ENCODE measurements at regions not wholly inside any gene's neighbourhood (a gene's known extent, or its start where the extent isn't known, plus 50 kb on each side); places are given as distances from the start of the nearest gene placed in this dataset.
A peak's percentile ranks its signal among the peaks of the same experiment; 100 is the strongest.

DNA sequence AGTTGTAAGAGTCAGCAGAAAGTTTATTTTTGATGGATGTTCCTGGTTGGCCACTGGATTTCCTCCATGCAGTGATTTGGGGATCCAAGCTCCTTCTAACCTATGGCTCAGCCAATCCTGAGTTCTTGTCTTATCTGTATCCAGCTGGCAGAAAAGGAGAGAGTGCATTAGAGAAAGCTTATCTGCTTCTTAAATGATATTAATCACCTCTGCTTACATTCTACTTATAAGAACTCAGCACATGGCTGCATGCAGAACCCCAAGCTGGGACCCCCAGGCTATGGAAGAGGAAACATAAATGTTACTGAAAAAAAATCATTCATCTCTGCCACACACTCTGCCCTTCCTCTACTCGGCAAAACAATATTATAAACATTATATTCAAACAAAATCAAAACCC lies 739.8 kb upstream of the AUTS2 start:
- no peak overlapping the region for H3K27ac ChIP-seq (ENCODE audit: low read depth, low read length)

DNA sequence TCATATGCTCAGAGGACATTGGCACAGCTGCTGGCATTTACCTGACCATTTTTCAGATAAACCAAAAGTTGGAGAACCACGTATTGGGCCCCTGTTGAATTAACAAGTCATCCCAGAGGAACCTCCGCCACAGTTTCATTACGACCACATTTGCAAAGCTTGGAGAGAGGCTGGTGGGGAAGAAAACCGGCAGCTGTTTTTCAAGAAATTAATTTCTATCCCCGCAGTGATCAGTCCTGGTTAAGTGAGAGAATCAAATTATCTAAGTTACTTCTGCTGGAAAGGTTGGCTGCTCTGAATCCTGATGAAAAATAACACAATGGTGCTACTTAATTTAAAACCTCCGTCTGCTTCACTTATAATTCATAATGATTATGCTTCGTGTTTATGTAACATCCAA lies 737.1 kb upstream of the AUTS2 start:
- Histone ChIP-seq H3K23ac (ENCODE audit: low read length) (no peak overlapping the region), H3K79me1 (ENCODE audit: low read length) (no peaks in the 10 kb centered on the region), H2AK5ac (ENCODE audit: low read length) (no peak overlapping the region), H3K4me1 (ENCODE audit: control insufficient read depth, low read depth, low read length) (no peaks in the 10 kb centered on the region), H3K36me3 (ENCODE audit: control insufficient read depth, insufficient read depth, low read length) (no peaks in the 10 kb centered on the region), H3K4ac (ENCODE audit: low read depth, low read length) (no peak overlapping the region), H3K4me2 (ENCODE audit: low read length) (no peak overlapping the region), H3K18ac (ENCODE audit: low read length) (no peak overlapping the region), H3K27ac (ENCODE audit: low read depth, low read length) (no peak overlapping the region), H3K4me3 (ENCODE audit: low read length) (no peak overlapping the region), H2BK15ac (replicated peaks; ENCODE audit: low read depth) (no peak overlapping the region), H2BK120ac (ENCODE audit: low read depth, low read length) (no peak overlapping the region), H3K27me3 (ENCODE audit: insufficient read depth, low read length, poor library complexity) (no peaks in the 10 kb centered on the region), H4K8ac (ENCODE audit: low read depth, low read length) (no peak overlapping the region), H3K56ac (ENCODE audit: low read length) (no peak overlapping the region), H3K9ac (ENCODE audit: low read length) (no peak overlapping the region), H2BK5ac (ENCODE audit: low read length) (no peak overlapping the region), H3K79me2 (ENCODE audit: control insufficient read depth, insufficient read depth, low read length) (no peaks in the 10 kb centered on the region), H4K5ac (ENCODE audit: low read length) (no peak overlapping the region)
- WGBS (ENCODE audit: extremely low coverage, insufficient coverage, low lambda C conversion rate): no CpG with 5 or more reads among the region's 7 CpGs
- no peak for DNase-seq

More for the DNA sequence above, 739.8 kb upstream of the AUTS2 start:
- Histone ChIP-seq H3K23ac (ENCODE audit: low read length) (no peak overlapping the region), H3K79me2 (ENCODE audit: control insufficient read depth, insufficient read depth, low read length) (no peaks in the 10 kb centered on the region), H2BK15ac (replicated peaks; ENCODE audit: low read depth) (no peak overlapping the region), H3K4me2 (ENCODE audit: low read length) (no peak overlapping the region), H2AK5ac (ENCODE audit: low read length) (no peak overlapping the region), H3K36me3 (ENCODE audit: control insufficient read depth, insufficient read depth, low read length) (no peaks in the 10 kb centered on the region), H3K79me1 (ENCODE audit: low read length) (no peaks in the 10 kb centered on the region), H3K4me3 (ENCODE audit: low read length) (no peak overlapping the region), H3K4me1 (ENCODE audit: control insufficient read depth, low read depth, low read length) (no peaks in the 10 kb centered on the region), H3K9ac (ENCODE audit: low read length) (no peak overlapping the region), H3K56ac (ENCODE audit: low read length) (no peak overlapping the region), H3K4ac (ENCODE audit: low read depth, low read length) (no peak overlapping the region), H3K18ac (ENCODE audit: low read length) (no peak overlapping the region), H2BK5ac (ENCODE audit: low read length) (no peak overlapping the region), H2BK120ac (ENCODE audit: low read depth, low read length) (no peak overlapping the region), H4K5ac (ENCODE audit: low read length) (no peak overlapping the region), H4K8ac (ENCODE audit: low read depth, low read length) (no peak overlapping the region), H3K27me3 (ENCODE audit: insufficient read depth, low read length, poor library complexity) (no peaks in the 10 kb centered on the region)
- 100% methylated on average over 1 of the region's 1 CpG for WGBS (ENCODE audit: extremely low coverage, insufficient coverage, low lambda C conversion rate)
- DNase-seq: no peak

DNA sequence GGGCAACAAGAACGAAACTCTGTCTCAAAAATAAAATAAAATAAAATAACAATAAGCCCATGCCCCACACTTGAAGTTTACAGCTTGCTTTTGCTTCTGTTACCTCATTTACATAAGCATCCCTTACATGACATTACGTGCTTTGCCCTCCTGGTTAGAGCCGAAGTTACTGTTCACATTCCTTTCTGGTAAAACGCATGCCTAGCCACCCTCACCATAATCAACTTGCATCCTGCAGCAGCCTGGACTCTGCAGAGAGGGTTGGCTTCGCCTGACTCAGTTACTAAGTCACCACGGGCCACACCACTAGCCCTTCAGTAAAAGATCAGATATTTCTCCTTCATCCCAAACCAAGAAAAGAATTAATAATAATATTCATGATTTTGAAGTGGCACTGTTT lies 736.0 kb upstream of the AUTS2 start:
- Histone ChIP-seq H3K27ac (ENCODE audit: low read depth, low read length) (no peak overlapping the region), H4K5ac (ENCODE audit: low read length) (no peak overlapping the region), H2BK5ac (ENCODE audit: low read length) (no peak overlapping the region), H4K8ac (ENCODE audit: low read depth, low read length) (no peak overlapping the region), H3K9ac (ENCODE audit: low read length) (no peak overlapping the region), H2AK5ac (ENCODE audit: low read length) (no peak overlapping the region), H2BK15ac (replicated peaks; ENCODE audit: low read depth) (no peak overlapping the region), H3K79me1 (ENCODE audit: low read length) (no peaks in the 10 kb centered on the region), H3K4me3 (ENCODE audit: low read length) (no peak overlapping the region), H3K4ac (ENCODE audit: low read depth, low read length) (no peak overlapping the region), H3K4me1 (ENCODE audit: control insufficient read depth, low read depth, low read length) (no peaks in the 10 kb centered on the region), H3K4me2 (ENCODE audit: low read length) (no peak overlapping the region), H2BK120ac (ENCODE audit: low read depth, low read length) (no peak overlapping the region), H3K56ac (ENCODE audit: low read length) (no peak overlapping the region), H3K18ac (ENCODE audit: low read length) (no peak overlapping the region), H3K23ac (ENCODE audit: low read length) (no peak overlapping the region), H3K36me3 (ENCODE audit: control insufficient read depth, insufficient read depth, low read length) (no peaks in the 10 kb centered on the region), H3K27me3 (ENCODE audit: insufficient read depth, low read length, poor library complexity) (no peaks in the 10 kb centered on the region), H3K79me2 (ENCODE audit: control insufficient read depth, insufficient read depth, low read length) (no peaks in the 10 kb centered on the region)
- WGBS (ENCODE audit: extremely low coverage, insufficient coverage, low lambda C conversion rate): no CpG with 5 or more reads among the region's 6 CpGs
- DNase-seq: no peak

DNA sequence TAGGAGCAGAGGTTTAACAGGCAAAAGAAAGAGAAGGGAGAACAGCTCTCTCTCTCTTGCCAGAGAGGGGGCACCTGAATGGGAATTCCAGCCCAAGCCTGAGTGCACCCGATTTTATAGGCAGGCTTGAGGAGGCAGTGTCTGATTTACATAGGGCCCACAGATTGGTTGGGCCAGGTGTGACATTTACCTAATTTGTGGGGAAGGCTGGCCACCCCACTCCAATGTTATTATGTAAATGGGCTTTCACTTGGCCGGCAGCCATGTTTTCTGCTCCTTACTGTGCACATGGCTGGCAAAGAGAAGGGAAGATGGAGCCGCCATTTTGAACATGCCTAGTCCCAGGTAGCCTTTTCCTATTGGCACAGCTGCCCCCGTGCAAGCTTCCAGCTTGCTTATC lies 735.5 kb upstream of the AUTS2 start:
- no peak overlapping the region for H3K27ac ChIP-seq (ENCODE audit: low read depth, low read length)
- no peak overlapping the region for H3K56ac ChIP-seq (ENCODE audit: low read length)
- H3K79me2 ChIP-seq (ENCODE audit: control insufficient read depth, insufficient read depth, low read length): no peaks in the 10 kb centered on the region
- no peak overlapping the region for H4K5ac ChIP-seq (ENCODE audit: low read length)
- no peaks in the 10 kb centered on the region for H3K36me3 ChIP-seq (ENCODE audit: control insufficient read depth, insufficient read depth, low read length)
- H3K4ac ChIP-seq (ENCODE audit: low read depth, low read length): no peak overlapping the region
- no peak overlapping the region for H2BK5ac ChIP-seq (ENCODE audit: low read length)
- H3K79me1 ChIP-seq (ENCODE audit: low read length): no peaks in the 10 kb centered on the region
- no CpG with 5 or more reads among the region's 4 CpGs for WGBS (ENCODE audit: extremely low coverage, insufficient coverage, low lambda C conversion rate)
- no peak overlapping the region for H4K8ac ChIP-seq (ENCODE audit: low read depth, low read length)
- H3K18ac ChIP-seq (ENCODE audit: low read length): no peak overlapping the region
- H2AK5ac ChIP-seq (ENCODE audit: low read length): no peak overlapping the region
- DNase-seq: no peak
- no peak overlapping the region for H3K9ac ChIP-seq (ENCODE audit: low read length)
- H2BK120ac ChIP-seq (ENCODE audit: low read depth, low read length): no peak overlapping the region
- H3K4me2 ChIP-seq (ENCODE audit: low read length): no peak overlapping the region
- no peaks in the 10 kb centered on the region for H3K4me1 ChIP-seq (ENCODE audit: control insufficient read depth, low read depth, low read length)
- H3K4me3 ChIP-seq (ENCODE audit: low read length): no peak overlapping the region
- no peak overlapping the region for H2BK15ac ChIP-seq (replicated peaks; ENCODE audit: low read depth)
- H3K27me3 ChIP-seq (ENCODE audit: insufficient read depth, low read length, poor library complexity): no peaks in the 10 kb centered on the region
- no peak overlapping the region for H3K23ac ChIP-seq (ENCODE audit: low read length)

GRCh38 chr7:68865351-68866199 lies 732.7 kb upstream of the AUTS2 start:
- no peaks in the 10 kb centered on the region for H3K4me1 ChIP-seq (ENCODE audit: control insufficient read depth, low read depth, low read length)
- H2BK15ac ChIP-seq (replicated peaks; ENCODE audit: low read depth): no peak overlapping the region
- WGBS (ENCODE audit: extremely low coverage, insufficient coverage, low lambda C conversion rate): no CpG with 5 or more reads among the region's 6 CpGs
- no peak overlapping the region for H3K9ac ChIP-seq (ENCODE audit: low read length)
- no peaks in the 10 kb centered on the region for H3K79me2 ChIP-seq (ENCODE audit: control insufficient read depth, insufficient read depth, low read length)
- no peak overlapping the region for H3K4me3 ChIP-seq (ENCODE audit: low read length)
- H3K4ac ChIP-seq (ENCODE audit: low read depth, low read length): peak overlapping the region; percentile 95
- H3K27ac ChIP-seq (ENCODE audit: low read depth, low read length): peak overlapping the region; percentile 95
- H4K5ac ChIP-seq (ENCODE audit: low read length): no peak overlapping the region
- no peak overlapping the region for H3K4me2 ChIP-seq (ENCODE audit: low read length)
- peak overlapping the region; percentile 63 for H3K56ac ChIP-seq (ENCODE audit: low read length)
- no peaks in the 10 kb centered on the region for H3K27me3 ChIP-seq (ENCODE audit: insufficient read depth, low read length, poor library complexity)
- no peaks in the 10 kb centered on the region for H3K79me1 ChIP-seq (ENCODE audit: low read length)
- H3K18ac ChIP-seq (ENCODE audit: low read length): peak overlapping the region; percentile 96
- no peak for DNase-seq
- peak overlapping the region; percentile 66 for H2BK120ac ChIP-seq (ENCODE audit: low read depth, low read length)
- H3K36me3 ChIP-seq (ENCODE audit: control insufficient read depth, insufficient read depth, low read length): no peaks in the 10 kb centered on the region
- no peak overlapping the region for H2AK5ac ChIP-seq (ENCODE audit: low read length)
- peak overlapping the region; percentile 91 for H2BK5ac ChIP-seq (ENCODE audit: low read length)
- H3K23ac ChIP-seq (ENCODE audit: low read length): no peak overlapping the region
- no peak overlapping the region for H4K8ac ChIP-seq (ENCODE audit: low read depth, low read length)

GRCh38 chr7:68866200-68866570 lies 732.1 kb upstream of the AUTS2 start:
- Histone ChIP-seq H4K8ac (ENCODE audit: low read depth, low read length) (no peak overlapping the region), H3K79me2 (ENCODE audit: control insufficient read depth, insufficient read depth, low read length) (no peaks in the 10 kb centered on the region), H3K9ac (ENCODE audit: low read length) (no peak overlapping the region), H3K4ac (ENCODE audit: low read depth, low read length) (peak overlapping the region; percentile 95), H3K4me3 (ENCODE audit: low read length) (no peak overlapping the region), H3K18ac (ENCODE audit: low read length) (peak overlapping the region; percentile 96), H2BK15ac (replicated peaks; ENCODE audit: low read depth) (no peak overlapping the region), H4K5ac (ENCODE audit: low read length) (no peak overlapping the region), H3K79me1 (ENCODE audit: low read length) (no peaks in the 10 kb centered on the region), H3K4me1 (ENCODE audit: control insufficient read depth, low read depth, low read length) (no peaks in the 10 kb centered on the region), H3K56ac (ENCODE audit: low read length) (peak overlapping the region; percentile 63), H2AK5ac (ENCODE audit: low read length) (no peak overlapping the region), H2BK120ac (ENCODE audit: low read depth, low read length) (peak overlapping the region; percentile 66), H3K4me2 (ENCODE audit: low read length) (no peak overlapping the region), H3K36me3 (ENCODE audit: control insufficient read depth, insufficient read depth, low read length) (no peaks in the 10 kb centered on the region), H3K23ac (ENCODE audit: low read length) (no peak overlapping the region), H3K27ac (ENCODE audit: low read depth, low read length) (peak overlapping the region; percentile 95), H3K27me3 (ENCODE audit: insufficient read depth, low read length, poor library complexity) (no peaks in the 10 kb centered on the region), H2BK5ac (ENCODE audit: low read length) (peak overlapping the region; percentile 91)
- no CpG with 5 or more reads among the region's 4 CpGs for WGBS (ENCODE audit: extremely low coverage, insufficient coverage, low lambda C conversion rate)
- DNase-seq: peak; percentile 65
